AG04449 (cell line): ENCODE measurements at regions not wholly inside any gene's neighbourhood (a gene's known extent, or its start where the extent isn't known, plus 50 kb on each side); places are given as distances from the start of the nearest gene placed in this dataset.

Experiments
- CTCF ChIA-PET: fragments of 350-600 bp; formaldehyde crosslinking; extraction: SDS; loops from one replicate; lab custom pipeline; 2021; ENCODE audit warnings: antibody characterized with exemption; lab: Yijun Ruan, JAX
- POLR2A ChIA-PET: fragments of 400-600, 350-600 bp; formaldehyde crosslinking; extraction: SDS; loops from one replicate; lab custom pipeline; 2020; ENCODE audit warnings: antibody characterized with exemption, inconsistent platforms; lab: Yijun Ruan, JAX
- DNase-seq: peaks from one replicate; pipeline ENCODE4 v3.0.0-alpha.2; 2010; ENCODE audit warnings: low read depth, low spot score
- H3K4me3 ChIP-seq: 2 replicates; pipeline ENCODE4 v1.5.1; 2011; ENCODE audit warnings: low read depth, mild to moderate bottlenecking, control low read depth, low read length
- CTCF ChIP-seq: IDR thresholded peaks from one replicate; pipeline ENCODE4 v1.5.1; 2011; ENCODE audit warnings: mild to moderate bottlenecking, moderate library complexity, low read length, control low read depth, inconsistent platforms; ENCODE audit not compliant: insufficient read depth; ENCODE audit errors: missing control alignments

- no peak for DNase-seq
- CTCF ChIA-PET: interaction anchor here (1.1 to 4.0 kb wide), 2 partner anchors 12 to 729 kb away, joined by 3 to 17 read pairs; no protein-coding TSS in a partner anchor
- POLR2A ChIA-PET: interaction anchor here (0.6 kb wide), 1 partner anchor 21 kb away, joined by 3 read pairs; no protein-coding TSS in a partner anchor
- H3K4me3 ChIP-seq: no peak overlapping the region
- no peak for TF ChIP-seq CTCF
These were observed 105.0 kb upstream of the PRB2 start for GRCh38 chr12:11500188-11500860.

GRCh38 chr12:11500861-11501230 lies 105.5 kb upstream of the PRB2 start:
- no peak for TF ChIP-seq CTCF
- ChIA-PET CTCF (interaction anchor here (1.1 to 4.0 kb wide), 2 partner anchors 13 to 730 kb away, joined by 3 to 17 read pairs; no protein-coding TSS in a partner anchor), POLR2A (interaction anchor here (0.6 kb wide), 1 partner anchor 20 kb away, joined by 3 read pairs; no protein-coding TSS in a partner anchor)
- no peak overlapping the region for H3K4me3 ChIP-seq
- no peak for DNase-seq

- CTCF ChIA-PET: interaction anchor here (0.7 to 3.5 kb wide), 3 partner anchors 9 to 271 kb away, joined by 3 to 15 read pairs (median 3); no protein-coding TSS in a partner anchor
These were observed 113.3 kb upstream of the PRB2 start for GRCh38 chr12:11508699-11509098.

GRCh38 chr12:11509326-11509725 lies 114.0 kb upstream of the PRB2 start:
- POLR2A ChIA-PET: no interaction called here
- CTCF ChIA-PET: interaction anchor here (3.5 kb wide), 1 partner anchor 8 kb away, joined by 15 read pairs; no protein-coding TSS in a partner anchor
- DNase-seq: no peak
- TF ChIP-seq CTCF: no peak
- no peak overlapping the region for H3K4me3 ChIP-seq

More at GRCh38 chr12:11508699-11509098, 113.3 kb upstream of the PRB2 start:
- POLR2A ChIA-PET: no interaction called here
- no peak overlapping the region for H3K4me3 ChIP-seq
- no peak for TF ChIP-seq CTCF
- no peak for DNase-seq

GRCh38 chr12:11510671-11511070 lies 115.3 kb upstream of the PRB2 start:
- ChIA-PET CTCF (no interaction called here), POLR2A (no interaction called here)
- H3K4me3 ChIP-seq: no peak overlapping the region
- DNase-seq: no peak
- TF ChIP-seq CTCF: no peak

GRCh38 chr12:11513288-11513687 lies 117.9 kb upstream of the PRB2 start:
- TF ChIP-seq CTCF: no peak
- POLR2A ChIA-PET: no interaction called here
- H3K4me3 ChIP-seq: no peak overlapping the region
- no peak for DNase-seq
- CTCF ChIA-PET: no interaction called here
